HG02973 (cell line): ENCODE measurements at regions not wholly inside any gene's neighbourhood (a gene's known extent, or its start where the extent isn't known, plus 50 kb on each side); places are given as distances from the start of the nearest gene placed in this dataset.
"Not testable (repeated sequence)": the region's sequence is repeated elsewhere in the genome, so short reads cannot be mapped to it uniquely, and the experiment has no call there.

Experiments used
- ATAC-seq: cut with Tn5 transposase; IDR thresholded peaks from one replicate; pipeline ENCODE4 v1.9.1; 2021; ENCODE audit warnings: moderate library complexity; ENCODE audit not compliant: unreplicated experiment

GRCh38 chr1:82079607-82080006, 278.9 kb downstream of the ADGRL2 start:
- ATAC-seq: no peak

- ATAC-seq: no peak
Measured at GRCh38 chr1:82073659-82074058, 272.9 kb downstream of the ADGRL2 start.

- ATAC-seq: no peak
Measured at GRCh38 chr1:82073071-82073470, 272.3 kb downstream of the ADGRL2 start.

- ATAC-seq: no peak
Measured at GRCh38 chr1:82065916-82066315, 265.2 kb downstream of the ADGRL2 start.

- ATAC-seq: no peak
Measured at GRCh38 chr1:82064691-82065090, 264.0 kb downstream of the ADGRL2 start.

GRCh38 chr1:82062206-82062605, 261.5 kb downstream of the ADGRL2 start:
- no peak for ATAC-seq

- no peak for ATAC-seq
Measured at GRCh38 chr1:82059959-82060358, 259.2 kb downstream of the ADGRL2 start.

- no peak for ATAC-seq
Measured at GRCh38 chr1:82057011-82057410, 256.3 kb downstream of the ADGRL2 start.

GRCh38 chr1:82055375-82055774, 254.6 kb downstream of the ADGRL2 start:
- not testable (repeated sequence) for ATAC-seq

GRCh38 chr1:82052563-82052962, 251.8 kb downstream of the ADGRL2 start:
- no peak for ATAC-seq

- ATAC-seq: no peak
Measured at GRCh38 chr1:82048596-82048995, 247.9 kb downstream of the ADGRL2 start.

- ATAC-seq: no peak
Measured at GRCh38 chr1:82045221-82045620, 244.5 kb downstream of the ADGRL2 start.

GRCh38 chr1:82044536-82044935, 243.8 kb downstream of the ADGRL2 start:
- no peak for ATAC-seq

GRCh38 chr1:82044111-82044510, 243.4 kb downstream of the ADGRL2 start:
- ATAC-seq: no peak

GRCh38 chr1:82042306-82043060, 241.7 kb downstream of the ADGRL2 start:
- ATAC-seq: no peak
